HG02943 (cell line): ENCODE measurements at regions not wholly inside any gene's neighbourhood (a gene's known extent, or its start where the extent isn't known, plus 50 kb on each side); places are given as distances from the start of the nearest gene placed in this dataset.
"Not testable (repeated sequence)": the region's sequence is repeated elsewhere in the genome, so short reads cannot be mapped to it uniquely, and the experiment has no call there.

ENCODE experiments used
- ATAC-seq: cut with Tn5 transposase; IDR thresholded peaks from one replicate; pipeline ENCODE4 v1.9.1; 2021; ENCODE audit warnings: mild to moderate bottlenecking, low read depth, moderate library complexity; ENCODE audit not compliant: unreplicated experiment

GRCh38 chr6:91221072-91221720 lies 634.3 kb upstream of the MAP3K7 start:
- no peak for ATAC-seq

- no peak for ATAC-seq
Measured at GRCh38 chr6:91213229-91213901, 626.5 kb upstream of the MAP3K7 start.

- ATAC-seq, result no peak
Measured at GRCh38 chr6:91198588-91199255, 611.9 kb upstream of the MAP3K7 start.

- no peak for ATAC-seq
Measured at GRCh38 chr6:91196729-91197128, 609.9 kb upstream of the MAP3K7 start.

GRCh38 chr6:91193446-91193845 lies 606.6 kb upstream of the MAP3K7 start:
- no peak for ATAC-seq

GRCh38 chr6:91190041-91190440 lies 603.2 kb upstream of the MAP3K7 start:
- not testable (repeated sequence) for ATAC-seq

GRCh38 chr6:91185072-91185471 lies 598.2 kb upstream of the MAP3K7 start:
- no peak for ATAC-seq

GRCh38 chr6:91181416-91181815 lies 594.5 kb upstream of the MAP3K7 start:
- no peak for ATAC-seq

GRCh38 chr6:91173651-91174050 lies 586.8 kb upstream of the MAP3K7 start:
- no peak for ATAC-seq

GRCh38 chr6:91173186-91173585 lies 586.3 kb upstream of the MAP3K7 start:
- ATAC-seq, result no peak

GRCh38 chr6:91171754-91172462 lies 585.0 kb upstream of the MAP3K7 start:
- ATAC-seq, result no peak

GRCh38 chr6:91167846-91168245 lies 581.0 kb upstream of the MAP3K7 start:
- no peak for ATAC-seq

GRCh38 chr6:91166271-91167046 lies 579.6 kb upstream of the MAP3K7 start:
- ATAC-seq, result no peak

- no peak for ATAC-seq
Measured at GRCh38 chr6:91164105-91164504, 577.2 kb upstream of the MAP3K7 start.

- ATAC-seq, result no peak
Measured at GRCh38 chr6:91161246-91161645, 574.4 kb upstream of the MAP3K7 start.

- ATAC-seq, result no peak
Measured at GRCh38 chr6:91155129-91155785, 568.4 kb upstream of the MAP3K7 start.

- no peak for ATAC-seq
Measured at GRCh38 chr6:91152824-91153223, 566.0 kb upstream of the MAP3K7 start.

- ATAC-seq, result no peak
Measured at GRCh38 chr6:91149956-91150705, 563.3 kb upstream of the MAP3K7 start.

GRCh38 chr6:91149246-91149955 lies 562.5 kb upstream of the MAP3K7 start:
- ATAC-seq, result no peak
